GM12873 (cell line): ENCODE measurements at regions not wholly inside any gene's neighbourhood (a gene's known extent, or its start where the extent isn't known, plus 50 kb on each side); places are given as distances from the start of the nearest gene placed in this dataset.

Experiments
- TF ChIP-seq, protein P1 (sequence below): IDR thresholded peaks from 2 replicates; pipeline ENCODE4 v1.5.1; 2012; ENCODE audit warnings: low read depth, mild to moderate bottlenecking, moderate library complexity, low read length, control low read depth; ENCODE audit not compliant: insufficient read depth; ENCODE audit errors: missing control alignments

DNA sequence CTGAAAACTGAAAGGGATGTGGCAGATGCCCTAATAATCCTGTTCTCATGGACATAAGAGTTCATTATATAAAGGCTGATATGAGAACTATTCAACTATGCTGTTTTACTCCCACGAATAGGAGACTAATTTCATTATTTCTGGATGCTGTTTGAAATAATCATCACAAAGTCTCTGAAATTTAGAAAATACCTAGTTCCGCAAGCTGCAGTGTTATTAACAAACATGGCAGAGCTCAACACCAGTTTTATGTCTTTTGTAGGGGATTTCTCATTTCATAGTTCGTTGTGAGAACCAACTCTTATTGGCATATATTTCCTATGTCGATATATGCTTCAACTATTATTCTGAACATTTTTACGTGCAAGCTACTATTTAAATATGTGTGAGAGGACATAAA lies 200.3 kb upstream of the SLC8A1 start:
- TF ChIP-seq, protein P1, sequence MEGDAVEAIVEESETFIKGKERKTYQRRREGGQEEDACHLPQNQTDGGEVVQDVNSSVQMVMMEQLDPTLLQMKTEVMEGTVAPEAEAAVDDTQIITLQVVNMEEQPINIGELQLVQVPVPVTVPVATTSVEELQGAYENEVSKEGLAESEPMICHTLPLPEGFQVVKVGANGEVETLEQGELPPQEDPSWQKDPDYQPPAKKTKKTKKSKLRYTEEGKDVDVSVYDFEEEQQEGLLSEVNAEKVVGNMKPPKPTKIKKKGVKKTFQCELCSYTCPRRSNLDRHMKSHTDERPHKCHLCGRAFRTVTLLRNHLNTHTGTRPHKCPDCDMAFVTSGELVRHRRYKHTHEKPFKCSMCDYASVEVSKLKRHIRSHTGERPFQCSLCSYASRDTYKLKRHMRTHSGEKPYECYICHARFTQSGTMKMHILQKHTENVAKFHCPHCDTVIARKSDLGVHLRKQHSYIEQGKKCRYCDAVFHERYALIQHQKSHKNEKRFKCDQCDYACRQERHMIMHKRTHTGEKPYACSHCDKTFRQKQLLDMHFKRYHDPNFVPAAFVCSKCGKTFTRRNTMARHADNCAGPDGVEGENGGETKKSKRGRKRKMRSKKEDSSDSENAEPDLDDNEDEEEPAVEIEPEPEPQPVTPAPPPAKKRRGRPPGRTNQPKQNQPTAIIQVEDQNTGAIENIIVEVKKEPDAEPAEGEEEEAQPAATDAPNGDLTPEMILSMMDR, result no peak

DNA sequence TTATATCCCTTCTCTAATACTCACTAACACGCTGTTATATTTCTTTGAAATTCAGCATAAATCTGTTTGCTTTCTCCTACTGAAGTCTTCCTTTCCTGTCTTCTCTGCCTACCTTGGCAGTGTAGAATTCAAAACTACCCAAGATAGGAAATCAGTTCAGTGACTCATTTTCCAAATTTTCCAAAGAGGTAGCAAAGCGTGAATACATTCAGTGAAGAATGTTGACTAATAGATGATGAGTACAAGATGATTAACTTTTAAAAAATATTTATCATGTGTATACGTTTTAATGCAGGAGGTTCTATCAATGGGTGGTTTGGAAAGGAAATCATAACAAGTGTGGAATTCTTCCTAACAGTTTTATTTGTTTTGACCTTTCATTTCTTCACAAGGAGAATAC lies 201.9 kb upstream of the SLC8A1 start:
- TF ChIP-seq, protein P1, result no peak

DNA sequence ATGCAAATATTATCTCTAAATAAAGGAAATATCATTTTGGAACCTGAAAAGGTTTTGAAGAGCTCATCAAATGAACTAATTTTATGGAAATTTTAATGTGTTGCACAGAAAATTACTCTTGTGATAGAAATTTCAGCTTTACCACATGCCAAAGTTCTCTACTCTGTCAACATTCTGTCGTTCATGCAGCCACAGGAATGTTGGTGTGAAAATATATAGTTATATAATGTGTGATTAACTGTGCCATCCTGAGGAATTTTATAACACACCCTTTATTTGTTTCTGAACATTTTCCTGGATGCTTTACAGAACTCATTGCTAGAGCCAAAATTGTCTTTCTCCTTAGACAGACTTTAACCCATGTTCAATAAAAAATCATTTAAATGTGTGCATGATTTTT lies 202.5 kb upstream of the SLC8A1 start:
- TF ChIP-seq, protein P1, result no peak

DNA sequence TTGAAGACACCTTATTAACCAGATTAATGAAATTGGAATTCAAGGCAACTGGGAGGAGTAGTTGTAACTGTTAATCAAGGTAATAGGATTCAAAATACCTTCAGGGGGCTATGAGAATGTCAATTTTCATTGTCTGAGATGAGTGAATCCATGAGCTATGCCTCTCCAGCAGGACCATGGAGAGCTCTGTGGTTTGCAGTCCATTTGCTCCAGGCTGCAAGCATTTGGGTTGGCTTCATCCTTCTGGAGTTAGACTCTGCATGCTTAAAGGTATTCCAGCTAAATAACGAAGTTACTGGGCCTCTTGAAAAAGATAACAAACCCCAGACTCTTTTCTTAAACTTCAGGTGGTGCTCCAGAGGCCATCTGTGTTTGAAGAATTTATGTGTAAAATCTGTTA lies 207.1 kb upstream of the SLC8A1 start:
- TF ChIP-seq, protein P1, result no peak

DNA sequence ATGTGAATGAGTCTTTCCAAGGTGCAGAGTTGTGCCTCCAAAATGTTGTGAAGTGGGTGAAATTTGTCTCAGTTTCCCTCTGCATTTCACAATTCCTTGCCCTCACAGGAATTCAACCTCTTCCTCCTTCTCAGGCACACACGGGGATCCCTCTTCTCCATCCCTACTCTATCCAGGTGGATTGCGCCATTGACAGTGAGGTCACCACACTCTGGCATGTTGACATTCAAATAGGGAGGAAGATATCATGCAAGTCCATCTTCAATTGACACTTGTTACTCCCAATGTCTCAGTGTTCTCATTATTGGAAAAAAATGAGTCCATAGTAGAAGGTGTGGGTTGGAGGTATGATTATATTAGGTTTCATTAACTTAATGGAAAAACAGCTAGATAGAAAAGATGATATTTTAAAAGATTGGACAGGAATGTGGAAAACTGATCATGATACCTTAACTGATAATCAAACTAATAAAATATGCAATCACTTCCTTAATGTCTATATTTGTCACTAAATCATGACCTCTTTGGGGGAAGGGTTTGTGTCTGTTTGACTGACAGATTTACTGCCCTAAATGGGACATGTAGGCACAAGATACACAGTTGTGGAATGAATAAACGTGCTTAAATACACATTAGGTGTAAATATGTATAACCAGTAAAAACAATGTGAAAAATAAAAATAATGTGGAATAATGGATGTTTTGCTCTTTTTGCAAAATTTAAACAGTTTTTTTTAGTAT lies 213.8 kb upstream of the SLC8A1 start:
- TF ChIP-seq, protein P1, result no peak

DNA sequence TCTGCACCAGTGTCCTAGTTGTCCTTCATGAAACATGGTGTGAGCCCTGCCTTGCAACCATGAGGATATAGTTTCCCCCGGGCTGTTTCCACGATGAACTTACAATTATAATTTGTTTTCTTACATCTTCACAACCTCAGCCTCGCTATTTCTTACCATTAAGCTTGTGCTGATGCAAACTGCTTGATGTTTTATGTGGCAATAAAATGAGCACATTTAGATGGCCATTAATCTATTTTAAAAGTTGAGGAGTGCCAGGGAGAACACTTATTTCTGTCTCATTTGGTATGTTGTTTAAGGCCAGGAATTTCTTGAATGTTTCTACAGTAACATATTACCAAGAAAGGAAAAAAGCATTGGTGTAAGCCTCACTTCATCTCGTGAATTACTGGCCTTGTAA lies 214.5 kb upstream of the SLC8A1 start:
- TF ChIP-seq, protein P1, result no peak

DNA sequence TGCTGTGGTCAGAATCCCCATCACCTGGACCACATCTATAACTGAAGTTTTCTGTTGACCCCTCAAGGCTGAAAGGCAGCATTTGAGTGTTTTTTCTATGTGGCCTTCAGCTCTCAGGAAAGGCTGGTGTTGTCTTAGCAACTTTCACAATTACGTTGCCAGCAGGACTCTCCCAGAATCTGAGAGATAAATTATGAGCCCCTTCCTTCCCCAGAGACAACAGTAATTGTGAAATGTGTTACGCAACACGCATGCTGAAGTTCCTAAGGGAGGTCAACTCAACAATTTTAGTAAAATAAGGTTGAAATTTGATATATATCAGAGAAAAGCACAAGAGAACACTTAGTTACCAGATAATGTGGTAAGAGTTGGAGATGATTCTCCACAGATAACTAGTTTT lies 216.5 kb upstream of the SLC8A1 start:
- TF ChIP-seq, protein P1, result no peak
